Activated CD4-positive, alpha-beta T cell treated with anti-CD3 and anti-CD28 coated beads for 36 hours (primary cell): ENCODE measurements at regions not wholly inside any gene's neighbourhood (a gene's known extent, or its start where the extent isn't known, plus 50 kb on each side); places are given as distances from the start of the nearest gene placed in this dataset.
A peak's percentile ranks its signal among the peaks of the same experiment; 100 is the strongest.

ENCODE experiments used
- ATAC-seq: fragments of 200-7000 bp; cut with Tn5 transposase; one replicate; pipeline ENCODE4 v1.10.0; 2021; ENCODE audit warnings: mild to moderate bottlenecking, moderate library complexity
- CTCF ChIA-PET: fragments of 350-600 bp; sonication (Branson Sonifier 250); formaldehyde crosslinking; loops from one replicate; lab custom pipeline; 2021; ENCODE audit warnings: antibody characterized with exemption; lab: Charles Lee
- POLR2A ChIA-PET: fragments of 350-600 bp; sonication (Branson Sonifier 250); formaldehyde crosslinking; loops from one replicate; lab custom pipeline; 2021; ENCODE audit warnings: antibody characterized with exemption, inconsistent platforms; lab: Charles Lee
- DNase-seq: peaks from one replicate; pipeline ENCODE4 v3.0.0-alpha.2; 2020
- H3K27ac Mint-ChIP-seq: one replicate; pipeline ENCODE4 v1.8.0; 2021; ENCODE audit warnings: mixed read lengths
- H3K27me3 Mint-ChIP-seq: one replicate; pipeline ENCODE4 v1.8.0; 2021; ENCODE audit warnings: mixed read lengths
- H3K36me3 Mint-ChIP-seq: one replicate; pipeline ENCODE4 v1.8.0; 2021; ENCODE audit warnings: low read depth, mixed read lengths
- H3K4me1 Mint-ChIP-seq: one replicate; pipeline ENCODE4 v1.8.0; 2021; ENCODE audit warnings: mixed read lengths
- H3K4me3 Mint-ChIP-seq: one replicate; pipeline ENCODE4 v1.8.0; 2021; ENCODE audit warnings: mild to moderate bottlenecking, moderate library complexity, mixed read lengths
- H3K9me3 Mint-ChIP-seq: one replicate; pipeline ENCODE4 v1.8.0; 2021; ENCODE audit warnings: low read depth, mixed read lengths
- intact Hi-C, 2 experiments: fragments of 100-400 bp; cut with DNase I in 1 of 2; cut with micrococcal nuclease in 1 of 2; formaldehyde crosslinking; loops; one replicate each; pipeline versions ENCODE4 v1.14.2 to v1.15.1; 2022 to 2024; cut with DNase I, micrococcal nuclease

DNA sequence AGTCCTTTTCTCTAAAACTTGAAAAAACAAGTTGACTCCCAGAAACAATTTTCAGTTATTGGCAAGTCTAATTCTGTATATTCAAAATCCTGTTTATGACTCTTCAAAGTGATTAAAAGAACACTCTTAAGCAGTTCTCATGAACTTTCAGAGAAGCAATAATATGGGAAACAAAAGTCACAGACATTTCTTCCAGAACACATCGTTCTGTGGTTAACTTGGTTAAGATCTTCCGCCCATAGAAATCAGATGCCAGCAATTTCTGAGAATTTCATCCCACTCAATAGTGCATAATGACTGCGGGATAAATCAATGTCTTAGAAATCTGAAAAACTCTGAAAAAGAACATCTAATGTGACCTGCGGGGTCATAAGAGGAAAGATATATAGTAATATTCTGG is 300.5 kb downstream of the COX7C start:
- Mint-ChIP-seq H3K27ac (no peak overlapping the region), H3K36me3 (no peaks in the 10 kb centered on the region), H3K9me3 (no peaks in the 10 kb centered on the region), H3K27me3 (peaks cover 7% of the 10 kb centered on the region), H3K4me3 (no peak overlapping the region), H3K4me1 (peaks cover 4% of the 10 kb centered on the region)
- CTCF ChIA-PET: no interaction called here
- POLR2A ChIA-PET: no interaction called here
- peak; percentile 55 for ATAC-seq
- intact Hi-C loops: loop anchor here in 1 of 2 experiments (5.0 kb wide), 1 partner anchor 204 kb away; no protein-coding TSS in a partner anchor
- DNase-seq: no peak

DNA sequence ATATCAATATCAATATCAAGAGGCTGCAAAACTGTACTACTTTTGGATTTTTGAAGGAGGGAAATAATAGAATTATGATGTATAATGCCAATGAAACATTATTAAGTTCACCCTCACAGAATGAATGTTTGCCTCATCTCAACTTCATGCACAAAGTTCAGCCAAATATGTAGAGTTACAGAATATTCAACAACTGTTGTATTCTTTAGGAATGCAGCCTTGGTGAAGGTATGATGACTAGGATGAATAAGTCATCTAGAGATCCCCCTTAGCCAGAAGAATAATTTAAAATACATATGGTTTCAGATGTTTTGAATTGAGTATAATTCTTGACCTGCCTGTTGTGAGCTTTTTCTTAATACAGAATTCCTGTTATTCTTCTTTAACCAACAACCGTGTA is 308.3 kb downstream of the COX7C start:
- no peak for ATAC-seq
- Mint-ChIP-seq H3K36me3 (no peaks in the 10 kb centered on the region), H3K9me3 (no peaks in the 10 kb centered on the region), H3K27me3 (peaks cover 16% of the 10 kb centered on the region), H3K27ac (no peak overlapping the region), H3K4me3 (no peak overlapping the region), H3K4me1 (no peaks in the 10 kb centered on the region)
- no peak for DNase-seq
- ChIA-PET CTCF (no interaction called here), POLR2A (no interaction called here)
- intact Hi-C loops: no loop called here

DNA sequence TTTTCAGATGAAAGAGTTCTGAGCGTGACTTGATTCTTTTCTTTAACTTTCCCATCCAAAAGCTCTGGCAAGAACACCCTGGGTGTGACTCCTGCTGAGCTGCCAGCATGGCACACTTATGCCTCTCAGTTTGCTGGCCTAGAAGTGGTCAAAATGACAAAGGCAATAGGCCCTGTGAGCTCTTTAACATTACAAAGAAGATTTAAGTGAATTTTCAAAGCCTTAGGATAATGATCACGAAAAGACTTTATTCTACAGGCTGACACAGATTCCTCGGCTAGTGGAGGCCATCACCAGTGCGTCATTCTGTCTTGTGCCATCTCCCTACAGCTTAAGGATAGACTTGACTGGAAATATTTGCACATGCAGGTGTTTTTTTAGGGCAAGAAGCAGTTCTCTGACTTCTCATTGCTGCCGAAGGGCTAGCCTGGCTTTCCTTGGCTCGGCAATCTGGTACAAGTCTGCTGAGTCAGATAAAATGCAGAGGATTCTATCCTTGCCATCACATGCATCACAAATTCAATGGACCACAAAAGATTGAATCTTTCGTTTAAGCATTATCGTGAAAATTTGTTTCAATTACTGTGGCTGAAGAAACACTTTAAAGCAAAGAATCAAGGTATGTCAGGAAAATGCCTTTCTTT is 311.5 kb downstream of the COX7C start:
- POLR2A ChIA-PET: no interaction called here
- intact Hi-C loops: no loop called here

DNA sequence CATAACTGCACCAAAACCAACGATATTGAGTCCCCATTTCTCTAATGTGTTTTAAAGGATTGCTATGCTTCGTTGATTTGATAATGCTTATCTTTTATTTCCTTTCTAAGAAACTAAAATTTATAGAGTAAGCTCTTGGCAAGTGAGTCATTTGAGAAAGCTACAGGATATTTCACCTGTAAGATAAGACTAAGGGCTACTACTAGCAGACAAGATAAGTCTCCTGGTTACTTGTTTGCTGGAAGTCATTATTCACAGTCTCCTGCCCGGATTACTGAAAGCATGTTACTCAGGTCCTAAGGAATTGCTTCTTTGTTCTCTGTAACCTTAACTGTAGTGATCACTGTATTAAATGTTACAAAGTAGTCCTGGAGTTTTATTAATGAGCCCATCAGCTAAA is 315.9 kb upstream of the RASA1 start:
- no peak overlapping the region for H3K4me3 Mint-ChIP-seq
- CTCF ChIA-PET: interaction anchor here (1.2 kb wide), 1 partner anchor 16 kb away, joined by 3 read pairs; no protein-coding TSS in a partner anchor
- ATAC-seq (no peak), DNase-seq (no peak)
- intact Hi-C loops: no loop called here
- H3K27ac Mint-ChIP-seq: no peak overlapping the region
- H3K9me3 Mint-ChIP-seq: no peaks in the 10 kb centered on the region
- H3K36me3 Mint-ChIP-seq: no peaks in the 10 kb centered on the region
- peaks cover 16% of the 10 kb centered on the region for H3K27me3 Mint-ChIP-seq
- POLR2A ChIA-PET: no interaction called here
- H3K4me1 Mint-ChIP-seq: no peaks in the 10 kb centered on the region

More for the DNA sequence above, 311.5 kb downstream of the COX7C start:
- DNase-seq (no peak), ATAC-seq (no peak)
- CTCF ChIA-PET: no interaction called here
- Mint-ChIP-seq H3K27me3 (peaks cover 22% of the 10 kb centered on the region), H3K36me3 (no peaks in the 10 kb centered on the region), H3K4me1 (no peaks in the 10 kb centered on the region), H3K27ac (no peak overlapping the region), H3K9me3 (no peaks in the 10 kb centered on the region), H3K4me3 (no peak overlapping the region)

DNA sequence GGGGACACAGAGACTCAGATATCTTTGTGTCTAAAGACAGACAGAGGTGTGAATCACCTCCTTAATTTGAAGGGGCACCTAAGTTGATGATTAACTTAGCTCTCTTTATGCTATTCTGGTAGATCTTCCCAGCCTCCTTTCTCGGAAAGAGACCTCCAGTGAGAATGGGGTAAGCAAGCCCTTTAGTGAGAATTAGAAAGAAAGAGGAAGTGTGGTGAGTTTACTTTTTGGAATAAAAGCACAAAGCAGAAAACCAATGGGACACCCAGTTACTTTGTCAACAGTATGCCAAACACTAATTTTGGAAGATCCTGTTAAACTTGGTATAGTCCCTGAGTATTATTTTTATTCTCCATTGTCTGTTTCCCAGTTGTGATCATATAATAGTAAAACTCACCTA is 302.8 kb upstream of the RASA1 start:
- ATAC-seq (no peak), DNase-seq (no peak)
- Mint-ChIP-seq H3K4me3 (no peak overlapping the region), H3K27ac (no peak overlapping the region), H3K9me3 (no peaks in the 10 kb centered on the region), H3K27me3 (peaks cover 2% of the 10 kb centered on the region), H3K4me1 (no peaks in the 10 kb centered on the region), H3K36me3 (no peaks in the 10 kb centered on the region)
- CTCF ChIA-PET: interaction anchor here (0.6 kb wide), 1 partner anchor 50 kb away, joined by 3 read pairs; no protein-coding TSS in a partner anchor
- POLR2A ChIA-PET: no interaction called here
- intact Hi-C loops: no loop called here

DNA sequence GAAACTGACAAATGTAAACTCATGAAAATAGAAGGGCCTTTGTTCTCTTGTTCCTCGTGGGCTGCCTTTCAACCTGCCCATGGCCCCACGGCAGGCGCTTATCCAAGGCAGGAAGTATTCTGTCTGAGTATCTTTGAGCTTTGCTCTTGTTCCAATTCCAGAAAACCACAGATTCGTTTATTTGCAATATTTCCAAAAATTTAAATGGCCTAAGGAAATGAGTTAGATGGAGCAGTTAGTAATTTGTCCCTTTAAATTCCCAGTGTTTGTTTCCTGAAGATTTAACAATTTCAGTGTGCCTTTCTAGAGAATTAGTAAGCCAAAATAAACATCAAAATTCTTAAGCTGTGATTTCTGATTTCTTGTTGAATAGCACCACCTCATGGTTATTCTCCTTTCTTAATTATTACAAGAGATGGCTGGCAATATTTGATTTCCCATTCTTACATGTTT is 299.4 kb upstream of the RASA1 start:
- DNase-seq (no peak), ATAC-seq (no peak)
- Mint-ChIP-seq H3K9me3 (no peaks in the 10 kb centered on the region), H3K4me3 (no peak overlapping the region), H3K36me3 (no peaks in the 10 kb centered on the region), H3K4me1 (peaks cover 2% of the 10 kb centered on the region), H3K27me3 (peaks cover 10% of the 10 kb centered on the region), H3K27ac (no peak overlapping the region)
- ChIA-PET CTCF (interaction anchor here (0.6 to 4.4 kb wide), 8 partner anchors 13 to 432 kb away, joined by 3 to 25 read pairs (median 3); no protein-coding TSS in a partner anchor), POLR2A (no interaction called here)
- intact Hi-C loops: loop anchor here in 1 of 2 experiments (1.0 kb wide), 1 partner anchor 88 kb away; no protein-coding TSS in a partner anchor

DNA sequence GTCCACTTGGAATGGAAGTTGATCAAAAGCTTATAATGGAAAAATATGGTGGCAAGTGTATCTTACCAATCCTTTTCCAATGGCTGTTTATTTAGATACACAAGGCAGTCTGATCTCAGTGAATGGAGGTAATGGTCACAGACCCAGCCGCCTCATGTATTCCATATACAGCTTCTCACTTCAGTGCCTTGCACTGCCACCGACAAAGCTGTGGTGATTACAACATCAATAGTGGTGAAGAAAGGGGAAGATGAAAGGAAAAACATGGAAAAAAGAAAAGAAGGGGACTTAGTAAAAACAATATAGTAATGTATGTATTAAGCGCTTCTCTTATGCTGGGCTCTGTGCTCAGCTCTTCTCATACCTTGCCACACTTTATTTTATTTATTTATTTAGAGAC is 297.3 kb upstream of the RASA1 start:
- POLR2A ChIA-PET: interaction anchor here (0.6 kb wide), 1 partner anchor 41 kb away, joined by 3 read pairs; no protein-coding TSS in a partner anchor
- ATAC-seq: no peak
- H3K27me3 Mint-ChIP-seq: peaks cover 11% of the 10 kb centered on the region
- CTCF ChIA-PET: interaction anchor here (0.9 to 4.4 kb wide), 3 partner anchors 42 to 101 kb away, joined by 3 to 25 read pairs (median 6); no protein-coding TSS in a partner anchor
- H3K27ac Mint-ChIP-seq: no peak overlapping the region
- no peak overlapping the region for H3K4me3 Mint-ChIP-seq
- DNase-seq: no peak
- no peaks in the 10 kb centered on the region for H3K9me3 Mint-ChIP-seq
- H3K36me3 Mint-ChIP-seq: no peaks in the 10 kb centered on the region
- H3K4me1 Mint-ChIP-seq: peaks cover 2% of the 10 kb centered on the region
- intact Hi-C loops: loop anchor here (2.0 to 5.0 kb wide), 3 partner anchors 42 to 442 kb away; partner anchors contain the start of gene CCNH (in 1 of the 2)

DNA sequence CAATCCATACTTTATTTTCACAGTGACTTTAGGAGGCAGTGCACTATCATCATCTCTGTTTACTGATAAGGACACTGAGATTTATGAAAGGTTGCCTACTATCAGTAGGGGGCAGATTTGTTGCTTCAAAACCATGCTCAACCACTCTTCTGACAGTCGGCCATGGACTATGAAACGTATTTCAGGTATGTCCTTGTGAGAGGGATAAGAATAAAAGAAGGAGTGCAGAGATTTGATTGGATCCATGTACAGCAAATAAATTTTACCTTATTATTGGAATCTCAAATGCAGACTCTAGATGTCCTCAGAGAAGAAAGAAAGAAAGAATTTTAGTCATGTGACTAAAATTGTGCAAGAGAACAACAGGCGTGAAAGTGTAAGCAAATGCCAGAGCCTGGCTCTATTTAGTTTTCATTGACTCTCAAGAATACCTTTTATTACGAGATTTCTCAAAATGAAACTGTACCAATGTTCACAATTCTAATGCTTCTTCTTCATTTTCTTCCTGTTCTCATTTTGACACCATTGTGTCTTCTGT is 296.6 kb upstream of the RASA1 start:
- ChIA-PET POLR2A (no interaction called here), CTCF (interaction anchor here (1.1 kb wide), 1 partner anchor 41 kb away, joined by 6 read pairs; no protein-coding TSS in a partner anchor)
- Mint-ChIP-seq H3K4me1 (peaks cover 2% of the 10 kb centered on the region), H3K36me3 (no peaks in the 10 kb centered on the region), H3K27me3 (peaks cover 15% of the 10 kb centered on the region), H3K9me3 (no peaks in the 10 kb centered on the region), H3K27ac (no peak overlapping the region), H3K4me3 (no peak overlapping the region)
- intact Hi-C loops: loop anchor here (2.0 to 5.0 kb wide), 3 partner anchors 41 to 441 kb away; partner anchors contain the start of gene CCNH (in 1 of the 2)
- ATAC-seq: peak; percentile 47
- DNase-seq: no peak

DNA sequence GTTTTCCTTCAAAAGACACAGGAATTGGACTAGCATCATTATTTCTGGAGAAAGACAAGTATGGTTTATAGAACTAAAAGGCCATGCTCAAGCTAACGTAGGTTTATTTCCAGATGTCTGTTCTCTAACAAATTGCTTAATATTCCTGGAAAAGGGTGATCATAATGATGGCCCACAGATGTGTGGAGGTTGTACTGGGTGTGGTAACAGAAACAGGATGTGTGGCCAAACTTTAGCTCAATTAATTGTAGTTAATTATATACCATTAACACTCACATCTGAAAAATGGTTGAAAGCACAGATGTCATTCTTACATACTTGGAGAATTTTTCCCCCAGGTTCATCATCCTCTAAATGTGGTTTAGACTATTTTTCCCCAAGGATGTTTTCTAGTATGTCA is 292.7 kb upstream of the RASA1 start:
- ChIA-PET CTCF (interaction anchor here (0.9 to 1.2 kb wide), 3 partner anchors 11 to 96 kb away, joined by 3 read pairs; no protein-coding TSS in a partner anchor), POLR2A (no interaction called here)
- H3K4me1 Mint-ChIP-seq: peaks cover 2% of the 10 kb centered on the region
- H3K9me3 Mint-ChIP-seq: no peaks in the 10 kb centered on the region
- peaks cover 15% of the 10 kb centered on the region for H3K27me3 Mint-ChIP-seq
- DNase-seq (no peak), ATAC-seq (no peak)
- intact Hi-C loops: loop anchor here (5.0 kb wide), 2 partner anchors 37 to 437 kb away; partner anchors contain the start of gene CCNH (in 1 of the 2)
- H3K4me3 Mint-ChIP-seq: no peak overlapping the region
- H3K27ac Mint-ChIP-seq: no peak overlapping the region
- H3K36me3 Mint-ChIP-seq: no peaks in the 10 kb centered on the region

DNA sequence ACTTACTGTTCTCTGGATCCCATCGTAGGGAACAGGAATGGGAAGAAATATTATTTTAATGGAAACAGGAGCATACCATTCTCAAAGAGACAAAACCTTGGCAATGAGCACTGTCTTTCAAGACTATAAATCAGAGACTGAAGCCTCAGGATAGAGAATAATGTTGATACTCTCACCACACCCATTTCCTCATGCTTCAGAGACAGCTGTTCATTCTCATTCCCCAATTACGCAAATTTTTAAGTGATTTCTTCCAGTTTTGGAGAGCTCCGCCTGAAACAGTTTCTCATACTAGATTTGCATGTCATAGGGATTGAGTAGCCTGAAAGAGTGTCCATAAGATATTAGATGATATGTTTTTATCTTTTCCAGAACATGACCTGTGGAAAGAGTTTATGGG is 290.5 kb upstream of the RASA1 start:
- no peak for DNase-seq
- CTCF ChIA-PET: interaction anchor here (0.6 to 1.0 kb wide), 2 partner anchors 97 to 486 kb away, joined by 3 read pairs; no protein-coding TSS in a partner anchor
- Mint-ChIP-seq H3K4me3 (no peak overlapping the region), H3K27ac (no peak overlapping the region), H3K4me1 (no peaks in the 10 kb centered on the region), H3K36me3 (no peaks in the 10 kb centered on the region), H3K27me3 (peaks cover 15% of the 10 kb centered on the region), H3K9me3 (no peaks in the 10 kb centered on the region)
- POLR2A ChIA-PET: no interaction called here
- no peak for ATAC-seq
- intact Hi-C loops: no loop called here

DNA sequence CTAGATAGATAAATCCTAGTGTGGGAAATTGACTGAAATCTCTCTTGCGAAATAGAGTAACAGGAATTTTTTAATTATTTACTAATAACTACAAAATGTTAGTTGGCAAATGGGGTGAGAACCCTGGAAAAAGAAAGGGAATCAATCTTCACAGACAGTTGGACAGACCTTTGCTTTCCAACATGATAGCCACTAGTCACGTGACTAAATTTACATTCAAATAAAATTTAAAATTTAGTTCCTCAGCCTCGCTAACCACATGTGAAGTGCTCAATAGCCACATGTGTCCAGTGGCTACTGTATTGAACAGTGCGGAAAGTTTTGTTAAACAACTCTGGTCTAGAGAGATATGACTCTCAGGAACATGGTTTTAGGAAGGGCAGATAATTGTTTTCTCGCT is 289.9 kb upstream of the RASA1 start:
- Mint-ChIP-seq H3K9me3 (no peaks in the 10 kb centered on the region), H3K4me1 (no peaks in the 10 kb centered on the region), H3K27me3 (peaks cover 14% of the 10 kb centered on the region), H3K27ac (no peak overlapping the region), H3K36me3 (no peaks in the 10 kb centered on the region), H3K4me3 (no peak overlapping the region)
- intact Hi-C loops: no loop called here
- DNase-seq: no peak
- POLR2A ChIA-PET: no interaction called here
- ATAC-seq: no peak
- CTCF ChIA-PET: interaction anchor here (1.0 kb wide), 1 partner anchor 97 kb away, joined by 3 read pairs; no protein-coding TSS in a partner anchor
